ENCODE measurements at regions not wholly inside any gene's neighbourhood (a gene's known extent, or its start where the extent isn't known, plus 50 kb on each side); places are given as distances from the start of the nearest gene placed in this dataset.
"Not testable (repeated sequence)": the region's sequence is repeated elsewhere in the genome, so short reads cannot be mapped to it uniquely, and the experiment has no call there.

DNA sequence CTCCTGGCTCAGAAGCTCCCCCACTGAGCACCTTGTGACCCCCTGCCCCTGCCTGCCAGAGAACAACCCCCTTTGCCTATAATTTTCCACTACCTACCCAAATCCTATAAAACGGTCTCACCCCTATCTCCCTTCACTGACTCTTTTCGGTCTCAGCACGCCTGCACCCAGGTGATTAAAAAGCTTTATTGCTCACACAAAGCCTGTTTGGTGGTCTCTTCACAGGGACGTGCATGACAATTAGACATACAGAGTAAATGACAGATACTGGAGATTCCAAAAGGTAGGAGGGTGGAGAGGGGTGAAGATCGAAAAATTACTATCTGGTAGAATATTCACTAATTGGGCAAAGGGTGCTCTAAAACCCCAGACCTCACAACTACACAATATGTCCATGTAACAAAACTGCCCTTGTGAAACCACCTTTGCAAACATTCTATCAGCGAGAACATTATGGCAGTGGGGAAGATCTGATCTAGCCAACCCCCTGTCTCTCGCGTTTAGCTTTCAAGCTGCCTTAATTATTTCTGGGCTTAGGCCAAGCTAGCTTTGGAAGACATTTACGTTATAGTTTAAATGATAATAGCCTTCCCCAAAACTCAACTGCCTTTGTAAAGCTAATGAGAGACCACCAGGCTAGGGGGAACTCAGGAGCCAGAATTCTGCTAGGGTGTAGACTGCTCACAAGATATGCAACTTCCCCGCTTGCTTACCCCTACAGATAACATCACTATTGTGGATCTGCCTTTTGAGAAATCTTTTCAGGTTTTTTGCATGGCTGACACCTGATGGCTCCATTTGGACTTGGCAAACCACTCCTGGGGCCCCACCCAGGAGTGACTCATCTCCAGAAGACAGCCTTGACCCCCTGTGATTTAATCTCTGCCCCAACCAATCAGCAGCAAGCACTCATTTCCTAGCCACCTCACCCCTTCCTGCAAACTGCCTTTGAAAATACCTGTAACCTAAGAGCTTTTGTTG is 1534.0 kb upstream of the SPRY2 start:
- Histone ChIP-seq H3K36me3 (ENCODE audit: insufficient read depth, low read length) (no peaks in the 10 kb centered on the region), H3K9ac (ENCODE audit: insufficient read length) (no peak overlapping the region), H3K27ac (no peak overlapping the region), H3K4me3 (no peak overlapping the region), H3K9me3 (ENCODE audit: low read depth, low read length) (no peaks in the 10 kb centered on the region)
- DNase-seq (ENCODE audit: low read depth, low spot score) = no peak
- TF ChIP-seq EZH2 (IDR thresholded peaks at IDR 0.05) (no peak), FOXP2 (optimal IDR thresholded peaks at IDR 0.05; ENCODE audit: control extremely low read depth, extremely low read length, insufficient read depth) (no peak)

DNA sequence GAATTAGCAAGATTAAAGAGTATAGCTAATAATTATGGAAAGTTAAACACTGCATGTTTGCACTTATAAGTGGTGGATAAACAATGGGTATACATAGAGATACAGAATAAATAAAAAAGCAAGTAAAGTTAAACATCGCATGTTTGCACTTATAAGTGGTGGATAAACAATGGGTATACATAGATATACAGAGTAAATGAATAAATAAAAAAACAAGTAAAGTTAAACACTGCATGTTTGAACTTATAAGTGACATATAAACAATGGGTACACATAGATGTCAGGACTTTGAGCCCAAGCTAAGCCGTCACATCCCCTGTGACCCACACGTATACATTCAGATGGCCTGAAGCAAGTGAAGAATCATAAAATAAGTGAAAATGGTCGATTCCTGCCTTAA is 1533.3 kb upstream of the SPRY2 start:
- H3K9ac ChIP-seq (ENCODE audit: insufficient read length) = no peak overlapping the region
- TF ChIP-seq FOXP2 (optimal IDR thresholded peaks at IDR 0.05; ENCODE audit: control extremely low read depth, extremely low read length, insufficient read depth) = no peak
- TF ChIP-seq EZH2 (IDR thresholded peaks at IDR 0.05) = no peak
- no peak for TF ChIP-seq POLR2AphosphoS5 (IDR thresholded peaks at IDR 0.05; ENCODE audit: borderline replicate concordance, low read depth, low read length)
- H3K4me3 ChIP-seq = no peak overlapping the region
- DNase-seq (ENCODE audit: low read depth, low spot score) = no peak
- H3K27ac ChIP-seq = no peak overlapping the region
- H3K36me3 ChIP-seq (ENCODE audit: insufficient read depth, low read length) = no peaks in the 10 kb centered on the region
- no peaks in the 10 kb centered on the region for H3K9me3 ChIP-seq (ENCODE audit: low read depth, low read length)

DNA sequence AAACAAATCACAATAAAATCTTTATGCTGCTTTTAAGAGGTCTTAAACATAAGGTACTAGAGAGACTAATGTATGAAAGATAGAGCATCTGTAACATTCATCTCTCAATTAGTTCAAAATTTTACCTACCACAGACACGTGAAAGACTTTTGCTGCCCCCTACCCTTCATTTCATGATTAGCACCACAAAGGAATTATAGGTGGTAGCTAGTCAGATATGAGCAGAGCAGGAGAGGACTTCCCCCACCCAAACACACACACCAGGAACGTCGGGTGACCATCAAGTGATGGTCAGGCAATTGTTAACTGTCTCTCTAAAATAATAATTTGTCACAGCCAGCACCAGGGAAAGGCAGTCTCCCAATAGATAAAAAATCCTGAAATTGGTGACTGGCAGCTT is 1531.7 kb upstream of the SPRY2 start:
- Histone ChIP-seq H3K9ac (ENCODE audit: insufficient read length) (no peak overlapping the region), H3K36me3 (ENCODE audit: insufficient read depth, low read length) (no peaks in the 10 kb centered on the region), H3K9me3 (ENCODE audit: low read depth, low read length) (no peaks in the 10 kb centered on the region), H3K4me3 (no peak overlapping the region), H3K27ac (no peak overlapping the region)
- peak; percentile 24 for DNase-seq (ENCODE audit: low read depth, low spot score)
- TF ChIP-seq EZH2 (IDR thresholded peaks at IDR 0.05) (no peak), POLR2AphosphoS5 (IDR thresholded peaks at IDR 0.05; ENCODE audit: borderline replicate concordance, low read depth, low read length) (no peak), FOXP2 (optimal IDR thresholded peaks at IDR 0.05; ENCODE audit: control extremely low read depth, extremely low read length, insufficient read depth) (no peak)

DNA sequence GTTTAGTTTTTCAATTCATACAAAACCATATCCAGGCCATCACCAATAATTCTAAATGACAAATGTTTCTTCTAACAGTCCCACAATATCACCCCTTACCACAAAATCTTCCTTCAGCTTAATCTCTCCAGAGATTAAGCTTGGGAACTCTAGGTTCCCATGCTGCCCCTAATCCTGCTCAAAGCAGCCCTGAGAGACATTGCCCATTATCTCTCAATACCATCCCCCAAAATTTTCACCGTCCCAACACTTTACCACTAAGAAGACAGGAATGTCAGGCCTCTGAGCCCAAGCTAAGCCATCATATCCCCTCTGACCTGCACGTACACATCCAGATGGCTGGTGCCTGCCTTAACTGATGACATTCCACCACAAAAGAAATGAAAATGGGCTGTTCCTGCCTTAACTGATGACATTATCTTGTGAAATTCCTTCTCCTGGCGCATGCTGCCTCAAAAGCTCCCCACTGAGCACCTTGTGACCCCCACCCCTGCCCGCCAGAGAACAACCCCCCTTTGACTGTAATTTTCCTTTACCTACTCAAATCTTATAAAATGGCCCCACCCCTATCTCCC is 1530.9 kb upstream of the SPRY2 start:
- not testable (repeated sequence) for H3K27ac ChIP-seq; H3K9ac ChIP-seq (ENCODE audit: insufficient read length); H3K36me3 ChIP-seq (ENCODE audit: insufficient read depth, low read length); DNase-seq (ENCODE audit: low read depth, low spot score); H3K9me3 ChIP-seq (ENCODE audit: low read depth, low read length); H3K4me3 ChIP-seq

DNA sequence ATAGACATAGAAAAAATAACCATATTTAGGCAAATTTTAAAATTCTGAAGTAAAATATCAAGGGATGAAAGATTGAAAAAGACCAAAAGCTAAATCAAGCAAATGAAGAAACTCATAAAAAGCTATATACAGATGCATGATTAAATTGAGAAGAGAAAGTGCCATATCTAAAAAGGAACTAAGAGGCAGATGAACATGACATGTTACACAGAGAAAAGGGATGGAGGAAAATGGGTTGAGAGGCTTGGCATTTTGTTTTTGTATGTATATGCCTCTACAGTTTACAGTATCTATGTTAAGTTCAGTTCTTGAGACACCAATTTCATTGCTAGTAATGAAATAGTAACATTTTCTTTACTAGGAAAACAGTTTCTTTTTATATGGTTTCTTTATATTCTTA is 1507.4 kb upstream of the SPRY2 start:
- H3K9me3 ChIP-seq (ENCODE audit: low read depth, low read length) = no peaks in the 10 kb centered on the region
- no peak for DNase-seq (ENCODE audit: low read depth, low spot score)
- H3K27ac ChIP-seq = no peak overlapping the region
- H3K9ac ChIP-seq (ENCODE audit: insufficient read length) = no peak overlapping the region
- TF ChIP-seq FOXP2 (optimal IDR thresholded peaks at IDR 0.05; ENCODE audit: control extremely low read depth, extremely low read length, insufficient read depth) (no peak), EZH2 (IDR thresholded peaks at IDR 0.05) (no peak), POLR2AphosphoS5 (IDR thresholded peaks at IDR 0.05; ENCODE audit: borderline replicate concordance, low read depth, low read length) (no peak)
- H3K4me3 ChIP-seq = no peak overlapping the region
- H3K36me3 ChIP-seq (ENCODE audit: insufficient read depth, low read length) = no peaks in the 10 kb centered on the region

DNA sequence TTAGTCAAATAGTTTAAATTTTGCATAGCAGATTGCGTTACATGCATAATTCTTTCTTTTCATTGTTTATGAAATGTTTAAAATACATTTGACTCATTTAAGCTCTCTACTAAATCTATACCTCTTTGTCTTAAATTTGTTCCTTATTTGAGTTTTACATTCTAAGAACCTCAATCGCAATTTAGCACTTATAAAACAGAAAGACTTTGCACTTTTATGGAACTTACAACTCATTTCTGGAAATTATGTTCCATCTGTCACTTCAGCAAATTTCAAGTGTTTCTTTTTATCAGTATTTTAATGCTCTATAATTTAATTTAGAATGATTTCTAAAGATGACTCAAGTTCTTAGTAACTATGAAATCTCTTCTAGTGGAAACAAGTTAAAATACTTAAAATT is 1505.8 kb upstream of the SPRY2 start:
- Histone ChIP-seq H3K36me3 (ENCODE audit: insufficient read depth, low read length) (no peaks in the 10 kb centered on the region), H3K4me3 (no peak overlapping the region), H3K9ac (ENCODE audit: insufficient read length) (no peak overlapping the region), H3K27ac (peak overlapping the region; percentile 58; the same call in 1 of the 2 replicates), H3K9me3 (ENCODE audit: low read depth, low read length) (no peaks in the 10 kb centered on the region)
- DNase-seq (ENCODE audit: low read depth, low spot score) = no peak
- no peak for TF ChIP-seq POLR2AphosphoS5 (IDR thresholded peaks at IDR 0.05; ENCODE audit: borderline replicate concordance, low read depth, low read length)
- no peak for TF ChIP-seq FOXP2 (optimal IDR thresholded peaks at IDR 0.05; ENCODE audit: control extremely low read depth, extremely low read length, insufficient read depth)
- TF ChIP-seq EZH2 (IDR thresholded peaks at IDR 0.05) = no peak

DNA sequence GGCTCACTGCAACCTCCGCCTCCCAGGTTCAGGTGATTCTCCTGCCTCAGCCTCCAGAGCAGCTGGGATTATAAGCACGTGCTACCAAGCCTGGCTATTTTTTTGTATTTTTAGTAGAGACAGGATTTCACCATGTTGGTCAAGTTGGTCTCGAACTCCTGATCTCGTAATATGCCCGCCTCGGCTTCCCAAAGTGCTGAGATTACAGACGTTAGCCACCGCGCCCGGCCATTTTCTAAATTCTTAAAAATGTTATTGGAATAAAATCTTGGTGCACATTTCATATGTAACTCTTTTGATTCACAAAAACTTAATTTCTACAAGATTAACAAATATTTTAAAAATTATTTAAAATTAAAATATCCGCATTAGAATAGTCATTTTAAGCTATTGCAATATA is 1480.3 kb upstream of the SPRY2 start:
- Histone ChIP-seq H3K27ac (no peak overlapping the region), H3K9ac (ENCODE audit: insufficient read length) (no peak overlapping the region), H3K4me3 (no peak overlapping the region), H3K36me3 (ENCODE audit: insufficient read depth, low read length) (no peaks in the 10 kb centered on the region), H3K9me3 (ENCODE audit: low read depth, low read length) (no peaks in the 10 kb centered on the region)
- TF ChIP-seq FOXP2 (optimal IDR thresholded peaks at IDR 0.05; ENCODE audit: control extremely low read depth, extremely low read length, insufficient read depth) = no peak
- TF ChIP-seq POLR2AphosphoS5 (IDR thresholded peaks at IDR 0.05; ENCODE audit: borderline replicate concordance, low read depth, low read length) = no peak
- TF ChIP-seq EZH2 (IDR thresholded peaks at IDR 0.05) = no peak
- DNase-seq (ENCODE audit: low read depth, low spot score) = no peak

DNA sequence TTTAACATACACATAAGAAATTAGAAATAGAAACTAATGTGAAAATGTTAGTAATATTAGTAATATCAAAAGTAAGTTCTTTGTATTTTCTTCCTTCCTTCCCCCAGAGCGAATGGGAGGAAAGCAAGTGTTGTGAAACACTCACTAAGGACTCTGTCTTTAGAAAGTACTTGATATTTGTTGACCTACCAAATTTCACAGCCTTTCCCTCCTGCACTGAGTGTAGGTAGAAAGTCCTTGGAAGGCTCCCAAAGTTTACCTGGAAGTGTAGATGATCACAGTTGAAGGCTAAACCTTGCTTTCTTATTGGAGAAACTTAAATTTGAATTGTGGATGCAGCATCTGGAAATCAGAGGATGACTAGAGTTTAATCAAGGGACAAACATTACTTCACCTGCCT is 1459.5 kb upstream of the SPRY2 start:
- TF ChIP-seq POLR2AphosphoS5 (IDR thresholded peaks at IDR 0.05; ENCODE audit: borderline replicate concordance, low read depth, low read length) (no peak), FOXP2 (optimal IDR thresholded peaks at IDR 0.05; ENCODE audit: control extremely low read depth, extremely low read length, insufficient read depth) (no peak), EZH2 (IDR thresholded peaks at IDR 0.05) (no peak)
- Histone ChIP-seq H3K27ac (no peak overlapping the region), H3K4me3 (no peak overlapping the region), H3K9ac (ENCODE audit: insufficient read length) (no peak overlapping the region), H3K9me3 (ENCODE audit: low read depth, low read length) (no peaks in the 10 kb centered on the region), H3K36me3 (ENCODE audit: insufficient read depth, low read length) (no peaks in the 10 kb centered on the region)
- DNase-seq (ENCODE audit: low read depth, low spot score) = no peak

Data from SK-N-MC (cell line).